ENCODE measurements at regions not wholly inside any gene's neighbourhood (a gene's known extent, or its start where the extent isn't known, plus 50 kb on each side); places are given as distances from the start of the nearest gene placed in this dataset.

- intact Hi-C loops (cut with DNase I): no loop called here
- DNase-seq: no peak
Observed at GRCh38 chr7:69162931-69163670, 435.2 kb upstream of the AUTS2 start.

GRCh38 chr7:69166979-69167516, 431.2 kb upstream of the AUTS2 start:
- intact Hi-C loops (cut with DNase I): no loop called here
- no peak for DNase-seq

- DNase-seq: no peak
- intact Hi-C loops (cut with DNase I): no loop called here
Observed at GRCh38 chr7:69169386-69169785, 428.9 kb upstream of the AUTS2 start.

- peak in 1 of 10 donors; percentile 57 for DNase-seq
- intact Hi-C loops (cut with DNase I): no loop called here
Observed at GRCh38 chr7:69172357-69173077, 425.8 kb upstream of the AUTS2 start.

GRCh38 chr7:69173341-69173740, 424.9 kb upstream of the AUTS2 start:
- DNase-seq: no peak
- intact Hi-C loops (cut with DNase I): no loop called here

GRCh38 chr7:69173846-69174245, 424.4 kb upstream of the AUTS2 start:
- no peak for DNase-seq
- intact Hi-C loops (cut with DNase I): no loop called here

GRCh38 chr7:69176841-69177240, 421.4 kb upstream of the AUTS2 start:
- DNase-seq: no peak
- intact Hi-C loops (cut with DNase I): no loop called here

GRCh38 chr7:69177461-69177861, 420.8 kb upstream of the AUTS2 start:
- no peak for DNase-seq
- intact Hi-C loops (cut with DNase I): no loop called here

- DNase-seq: no peak
- intact Hi-C loops (cut with DNase I): no loop called here
Observed at GRCh38 chr7:69177941-69178494, 420.3 kb upstream of the AUTS2 start.

GRCh38 chr7:69180662-69181061, 417.6 kb upstream of the AUTS2 start:
- DNase-seq: no peak
- intact Hi-C loops (cut with DNase I): no loop called here

- no peak for DNase-seq
- intact Hi-C loops (cut with DNase I): no loop called here
Observed at GRCh38 chr7:69182596-69183467, 415.4 kb upstream of the AUTS2 start.

- intact Hi-C loops (cut with DNase I): no loop called here
- no peak for DNase-seq
Observed at GRCh38 chr7:69184339-69184738, 413.9 kb upstream of the AUTS2 start.

GRCh38 chr7:69185170-69185569, 413.1 kb upstream of the AUTS2 start:
- DNase-seq: peak in 1 of 10 donors; percentile 62

GRCh38 chr7:69186974-69187373, 411.3 kb upstream of the AUTS2 start:
- intact Hi-C loops (cut with DNase I): no loop called here
- no peak for DNase-seq

More at GRCh38 chr7:69185170-69185569, 413.1 kb upstream of the AUTS2 start:
- intact Hi-C loops (cut with DNase I): no loop called here

GRCh38 chr7:69187824-69188333, 410.4 kb upstream of the AUTS2 start:
- no peak for DNase-seq
- intact Hi-C loops (cut with DNase I): no loop called here

- intact Hi-C loops (cut with DNase I): no loop called here
Observed at GRCh38 chr7:69189406-69189805, 408.9 kb upstream of the AUTS2 start.

GRCh38 chr7:69190025-69190424, 408.2 kb upstream of the AUTS2 start:
- DNase-seq: no peak
- intact Hi-C loops (cut with DNase I): no loop called here

More at GRCh38 chr7:69189406-69189805, 408.9 kb upstream of the AUTS2 start:
- DNase-seq: no peak

- intact Hi-C loops (cut with DNase I): no loop called here
- DNase-seq: no peak
Observed at GRCh38 chr7:69190763-69191162, 407.5 kb upstream of the AUTS2 start.

- intact Hi-C loops (cut with DNase I): no loop called here
- no peak for DNase-seq
Observed at GRCh38 chr7:69192134-69192533, 406.1 kb upstream of the AUTS2 start.

- intact Hi-C loops (cut with DNase I): no loop called here
Observed at GRCh38 chr7:69193061-69193460, 405.2 kb upstream of the AUTS2 start.

More at GRCh38 chr7:69193061-69193460, 405.2 kb upstream of the AUTS2 start:
- no peak for DNase-seq
